CD8-positive, alpha-beta memory T cell (primary cell): ENCODE measurements at regions not wholly inside any gene's neighbourhood (a gene's known extent, or its start where the extent isn't known, plus 50 kb on each side); places are given as distances from the start of the nearest gene placed in this dataset.
"Not testable (repeated sequence)": the region's sequence is repeated elsewhere in the genome, so short reads cannot be mapped to it uniquely, and the experiment has no call there.

ENCODE experiments used
- CTCF ChIA-PET: fragments of 350-600 bp; sonication (Branson Sonifier 250); formaldehyde crosslinking; loops from one replicate; lab custom pipeline; 2021; ENCODE audit warnings: antibody characterized with exemption; lab: Charles Lee
- POLR2A ChIA-PET: fragments of 350-600 bp; sonication (Branson Sonifier 250); formaldehyde crosslinking; loops from one replicate; lab custom pipeline; 2021; ENCODE audit warnings: antibody characterized with exemption; lab: Charles Lee
- DNase-seq, 5 donors: peaks; one replicate each; pipeline versions ENCODE4 v3.0.0 to v3.0.0-alpha.2; 2020 to 2022; ENCODE audit warnings: mixed read lengths in 1 of 5
- H3K27ac ChIP-seq: one replicate; pipeline ENCODE4 v1.7.0; 2013; ENCODE audit warnings: low read depth, mild to moderate bottlenecking, low read length, moderate library complexity
- H3K27me3 ChIP-seq: 2 replicates; pipeline ENCODE4 v1.7.0; 2013; ENCODE audit warnings: low read length, mild to moderate bottlenecking; ENCODE audit not compliant: insufficient read depth, poor library complexity, severe bottlenecking
- H3K36me3 ChIP-seq: 2 replicates; pipeline ENCODE4 v1.7.0; 2013; ENCODE audit warnings: mild to moderate bottlenecking, low read length, moderate library complexity; ENCODE audit not compliant: insufficient read depth
- H3K4me1 ChIP-seq: 2 replicates; pipeline ENCODE4 v1.7.0; 2013; ENCODE audit warnings: mild to moderate bottlenecking, low read length, moderate library complexity; ENCODE audit not compliant: insufficient read depth
- H3K4me3 ChIP-seq: 2 replicates; pipeline ENCODE4 v1.7.0; 2013; ENCODE audit warnings: mild to moderate bottlenecking, low read length
- H3K9me3 ChIP-seq: 2 replicates; pipeline ENCODE4 v1.7.0; 2013; ENCODE audit warnings: mild to moderate bottlenecking, low read length
- H3K27ac Mint-ChIP-seq, 8 donors: one replicate each; pipeline ENCODE4 v1.8.0; 2020 to 2021; ENCODE audit warnings: mixed read lengths in 8 of 8, mild to moderate bottlenecking in 6 of 8, inconsistent platforms in 3 of 8, moderate library complexity in 3 of 8
- H3K27me3 Mint-ChIP-seq, 2 donors: one replicate each; pipeline ENCODE4 v1.8.0; 2020 to 2021; ENCODE audit warnings: mixed read lengths in 2 of 2, mild to moderate bottlenecking in 1 of 2, moderate library complexity in 1 of 2
- H3K36me3 Mint-ChIP-seq, 3 donors: one replicate each; pipeline ENCODE4 v1.8.0; 2020 to 2021; ENCODE audit warnings: mixed read lengths in 3 of 3, inconsistent platforms in 1 of 3, mild to moderate bottlenecking in 1 of 3
- H3K4me1 Mint-ChIP-seq, 3 donors: one replicate each; pipeline ENCODE4 v1.8.0; 2020 to 2021; ENCODE audit warnings: mixed read lengths in 3 of 3, inconsistent platforms in 1 of 3, mild to moderate bottlenecking in 1 of 3
- H3K4me3 Mint-ChIP-seq, 7 donors: one replicate each; pipeline ENCODE4 v1.8.0; 2020 to 2021; ENCODE audit warnings: mixed read lengths in 7 of 7, mild to moderate bottlenecking in 6 of 7, moderate library complexity in 4 of 7, inconsistent platforms in 2 of 7
- H3K9me3 Mint-ChIP-seq, 5 donors: one replicate each; pipeline ENCODE4 v1.8.0; 2020 to 2022; ENCODE audit warnings: mixed read lengths in 5 of 5, mild to moderate bottlenecking in 3 of 5, moderate library complexity in 2 of 5, inconsistent platforms in 1 of 5

DNA sequence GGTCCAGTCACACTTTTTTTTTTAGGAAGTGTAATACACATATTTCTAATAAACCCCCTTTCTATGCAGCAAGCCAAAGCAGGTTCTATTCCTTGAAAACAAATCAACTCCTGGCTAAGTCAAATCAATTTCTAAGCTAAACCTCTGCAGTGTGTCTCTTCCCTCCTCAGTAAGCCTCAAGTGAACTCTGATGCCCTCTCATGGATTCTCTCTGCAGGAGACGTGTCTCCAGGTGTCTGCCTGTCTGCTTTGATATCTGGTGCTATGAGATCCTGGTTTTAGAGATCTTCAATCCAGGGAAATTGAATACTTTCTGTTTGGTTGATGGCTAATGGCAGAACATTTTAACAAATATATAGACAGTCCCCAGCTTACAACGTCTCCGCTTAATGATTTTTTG, 791.7 kb downstream of the AACS start:
- H3K9me3 ChIP-seq = no peaks in the 10 kb centered on the region
- CTCF ChIA-PET = no interaction called here
- H3K4me1 Mint-ChIP-seq = no peaks in the 10 kb centered on the region

DNA sequence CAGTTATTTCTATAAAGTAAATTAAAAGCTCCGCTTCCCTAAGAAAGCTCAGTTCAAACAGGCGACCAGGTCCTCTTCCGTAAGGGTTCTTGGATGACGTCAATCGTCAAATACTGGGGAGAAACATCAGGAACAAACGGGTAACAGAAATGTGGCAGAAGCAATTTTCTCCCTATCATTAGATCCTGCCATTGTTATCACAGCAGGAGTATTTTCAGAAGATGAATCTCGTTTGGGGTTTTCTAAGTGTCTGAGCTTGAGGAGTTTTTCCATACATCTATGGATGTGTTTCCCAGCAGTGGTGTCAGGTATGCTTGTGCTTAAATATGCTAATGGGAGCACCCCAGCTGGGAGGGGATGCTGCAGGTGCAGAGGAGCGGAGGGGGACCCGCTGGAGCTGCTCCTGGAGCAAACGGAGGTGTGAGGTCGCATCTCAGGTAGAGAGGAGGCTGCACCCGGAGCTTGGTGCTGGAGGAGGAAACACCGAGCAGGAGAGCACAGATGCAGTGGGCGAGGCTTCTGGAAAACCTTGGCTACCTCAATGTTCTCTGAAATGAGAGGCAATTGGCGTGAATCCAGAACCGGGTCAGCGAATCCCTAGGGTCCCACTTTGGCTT, 795.5 kb downstream of the AACS start:
- Histone ChIP-seq H3K9me3 (no peaks in the 10 kb centered on the region), H3K36me3 (no peaks in the 10 kb centered on the region), H3K4me1 (no peaks in the 10 kb centered on the region), H3K27ac (no peak overlapping the region), H3K27me3 (no peaks in the 10 kb centered on the region), H3K4me3 (no peak overlapping the region)
- Mint-ChIP-seq H3K4me3 (no peak overlapping the region), H3K36me3 (no peaks in the 10 kb centered on the region), H3K27me3 (peaks cover 0 to 2% of the 10 kb centered on the region in 2 donors), H3K4me1 (no peaks in the 10 kb centered on the region), H3K9me3 (peaks cover 6 to 17% (median 14%) of the 10 kb centered on the region in 5 donors), H3K27ac (no peak overlapping the region)
- DNase-seq = no peak
- CTCF ChIA-PET = no interaction called here
- POLR2A ChIA-PET = no interaction called here

More for the DNA sequence above, 791.7 kb downstream of the AACS start:
- DNase-seq = no peak
- peak overlapping the region in 1 of 7 donors; percentile 14 for H3K4me3 Mint-ChIP-seq
- H3K9me3 Mint-ChIP-seq = peaks cover 2 to 17% (median 6%) of the 10 kb centered on the region in 5 donors
- H3K36me3 Mint-ChIP-seq = no peaks in the 10 kb centered on the region
- Histone ChIP-seq H3K36me3 (no peaks in the 10 kb centered on the region), H3K27me3 (no peaks in the 10 kb centered on the region), H3K27ac (no peak overlapping the region), H3K4me3 (no peak overlapping the region), H3K4me1 (no peaks in the 10 kb centered on the region)
- H3K27me3 Mint-ChIP-seq = peaks cover 0 to 2% of the 10 kb centered on the region in 2 donors
- no peak overlapping the region for H3K27ac Mint-ChIP-seq
- POLR2A ChIA-PET = no interaction called here

DNA sequence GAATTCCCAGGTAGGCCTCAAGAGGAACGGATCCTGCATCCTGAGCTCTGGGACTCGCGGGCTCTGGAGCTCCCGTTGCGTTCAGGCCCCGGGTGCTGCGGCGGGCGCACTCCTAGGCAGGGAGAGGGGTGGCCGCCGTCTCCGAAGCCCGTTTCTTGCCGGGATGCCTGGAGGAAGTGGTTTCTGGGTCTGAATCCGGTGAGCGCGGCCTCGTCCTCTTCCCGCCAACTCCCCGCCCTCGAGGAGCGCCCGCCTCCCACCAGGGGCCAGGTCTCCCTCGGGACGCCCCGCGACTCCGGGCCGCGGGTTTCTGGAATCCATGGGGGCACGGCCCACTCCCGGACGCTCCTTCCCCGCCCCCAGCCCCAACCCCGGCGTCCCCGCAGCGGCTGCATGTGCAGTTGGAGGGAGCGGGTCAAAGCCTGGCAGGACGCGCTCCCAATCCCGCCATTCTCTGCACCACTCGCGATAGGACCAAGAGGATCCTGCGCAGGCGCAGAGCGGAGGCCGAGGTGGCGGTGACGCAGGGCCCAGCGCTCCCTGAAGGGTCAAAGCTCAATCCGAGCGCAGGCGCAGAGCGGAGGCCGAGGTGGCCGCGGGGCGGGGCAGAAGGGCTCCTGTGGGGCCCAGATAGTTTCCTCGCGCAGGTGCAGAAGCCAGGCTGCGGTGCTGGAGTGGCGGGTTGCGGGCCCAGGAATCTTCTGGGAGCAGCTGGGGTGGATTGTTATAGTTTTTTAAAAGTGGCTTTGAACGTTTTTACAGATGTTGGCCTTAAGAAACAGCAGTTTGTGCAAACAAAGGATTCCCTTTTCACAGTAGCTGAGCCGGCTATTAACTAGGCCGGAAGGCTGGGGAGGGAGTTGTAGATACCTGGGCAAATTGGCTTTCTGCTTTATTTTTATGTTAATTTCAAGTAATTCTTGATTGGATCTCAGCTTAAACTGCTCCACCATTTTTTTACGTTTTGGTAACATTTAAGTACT, 796.4 kb downstream of the AACS start:
- no peak overlapping the region for H3K27ac ChIP-seq
- no peaks in the 10 kb centered on the region for H3K4me1 ChIP-seq
- H3K4me3 ChIP-seq = no peak overlapping the region
- POLR2A ChIA-PET = no interaction called here
- no peak for DNase-seq
- CTCF ChIA-PET = no interaction called here
- no peaks in the 10 kb centered on the region for H3K27me3 ChIP-seq
- H3K36me3 ChIP-seq = no peaks in the 10 kb centered on the region
- Mint-ChIP-seq H3K4me3 (no peak overlapping the region), H3K4me1 (no peaks in the 10 kb centered on the region), H3K27ac (no peak overlapping the region), H3K36me3 (no peaks in the 10 kb centered on the region), H3K9me3 (peaks cover 6 to 17% (median 14%) of the 10 kb centered on the region in 5 donors), H3K27me3 (peaks cover 0 to 2% of the 10 kb centered on the region in 2 donors)
- H3K9me3 ChIP-seq = no peaks in the 10 kb centered on the region

DNA sequence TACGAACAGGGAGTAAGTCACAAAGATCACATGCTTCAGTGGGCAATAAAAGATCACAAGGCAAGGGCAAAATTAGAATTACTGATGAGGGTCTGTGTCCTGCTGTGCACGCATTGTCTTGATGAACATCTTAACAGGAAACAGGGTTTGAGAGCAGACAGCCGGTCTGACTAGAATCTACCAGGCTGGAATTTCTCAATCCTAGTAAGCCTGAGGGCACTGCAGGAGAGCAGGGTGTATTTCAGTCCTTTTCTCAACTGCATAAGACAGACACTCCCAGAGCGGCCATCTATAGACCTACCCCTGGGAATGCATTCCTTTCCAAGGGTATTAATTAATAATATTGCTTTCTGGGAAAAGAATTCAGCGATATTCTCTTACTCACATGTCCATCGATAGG, 800.0 kb downstream of the AACS start:
- H3K4me1 Mint-ChIP-seq, H3K4me1 ChIP-seq, H3K36me3 ChIP-seq, CTCF ChIA-PET, DNase-seq, H3K4me3 Mint-ChIP-seq, H3K27me3 ChIP-seq, H3K27ac ChIP-seq, H3K4me3 ChIP-seq, H3K27ac Mint-ChIP-seq, H3K27me3 Mint-ChIP-seq, H3K9me3 ChIP-seq, POLR2A ChIA-PET, H3K36me3 Mint-ChIP-seq: not testable (repeated sequence)
- peaks cover 4 to 14% (median 9%) of the 10 kb centered on the region in 5 donors for H3K9me3 Mint-ChIP-seq

DNA sequence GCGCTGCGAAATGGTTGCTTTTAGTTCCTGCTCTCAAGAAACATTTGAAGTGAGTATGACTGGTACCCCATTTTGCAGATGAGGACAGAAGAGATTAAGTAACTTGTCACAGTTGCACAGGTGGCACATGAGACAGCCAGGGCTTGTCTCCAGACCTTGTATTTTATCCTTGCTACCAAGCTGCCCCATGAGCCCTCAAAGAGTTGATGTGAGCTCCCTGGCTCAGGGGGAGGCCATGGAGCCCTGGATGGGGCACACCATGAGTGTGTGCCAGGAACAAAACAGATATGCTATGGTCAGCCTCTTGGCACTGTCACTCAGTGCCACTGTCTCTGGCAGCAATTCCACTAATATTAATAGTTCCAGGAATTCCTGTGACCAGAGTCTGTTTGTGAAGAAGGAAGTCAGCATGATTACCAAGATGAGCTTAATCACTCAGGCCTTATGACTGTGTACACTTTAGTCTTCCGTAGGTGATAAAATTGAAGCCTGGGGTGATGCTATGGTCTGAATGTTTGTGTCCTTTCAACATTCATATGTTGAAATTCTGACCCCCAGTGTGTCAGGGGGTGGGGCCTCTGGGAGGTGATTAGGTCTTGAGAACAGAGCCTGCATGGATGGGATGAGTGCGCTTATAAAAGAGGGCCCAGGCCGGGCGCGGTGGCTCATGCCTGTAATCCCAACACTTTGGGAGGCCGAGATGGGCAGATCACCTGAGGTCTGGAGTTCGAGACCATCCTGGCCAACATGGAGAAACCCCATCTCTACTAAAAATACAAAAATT, 806.8 kb downstream of the AACS start:
- Histone ChIP-seq H3K27me3 (no peaks in the 10 kb centered on the region), H3K36me3 (no peaks in the 10 kb centered on the region), H3K9me3 (no peaks in the 10 kb centered on the region), H3K4me1 (no peaks in the 10 kb centered on the region), H3K4me3 (no peak overlapping the region), H3K27ac (no peak overlapping the region)
- ChIA-PET POLR2A (no interaction called here), CTCF (no interaction called here)
- Mint-ChIP-seq H3K4me1 (no peaks in the 10 kb centered on the region), H3K4me3 (no peak overlapping the region), H3K27me3 (peaks cover 0 to 4% of the 10 kb centered on the region in 2 donors), H3K27ac (no peak overlapping the region), H3K9me3 (peaks cover 0 to 7% (median 0%) of the 10 kb centered on the region in 5 donors), H3K36me3 (no peaks in the 10 kb centered on the region)
- DNase-seq = no peak

DNA sequence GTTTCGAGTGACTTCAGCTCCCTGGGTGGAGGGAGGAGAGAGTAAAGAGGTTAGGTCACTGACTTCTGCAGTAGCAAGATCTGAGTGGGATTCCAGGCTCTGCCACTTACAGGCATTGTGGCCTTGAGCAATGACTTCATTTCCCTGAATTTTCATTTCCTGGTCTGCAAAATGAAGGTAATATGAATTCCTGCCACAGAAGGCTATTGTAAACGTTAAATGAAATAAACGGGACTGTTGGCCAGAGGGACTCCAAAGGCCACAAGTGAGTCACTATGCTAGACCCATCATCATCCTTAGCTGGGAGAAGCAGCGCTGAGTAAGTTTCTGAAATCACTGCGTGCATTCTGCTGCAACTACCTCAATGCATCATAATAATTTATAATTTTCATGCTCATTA, 807.8 kb downstream of the AACS start:
- Histone ChIP-seq H3K27ac (no peak overlapping the region), H3K27me3 (no peaks in the 10 kb centered on the region), H3K4me3 (no peak overlapping the region), H3K9me3 (no peaks in the 10 kb centered on the region), H3K36me3 (no peaks in the 10 kb centered on the region), H3K4me1 (no peaks in the 10 kb centered on the region)
- Mint-ChIP-seq H3K27me3 (peaks cover 0 to 4% of the 10 kb centered on the region in 2 donors), H3K4me3 (no peak overlapping the region), H3K36me3 (no peaks in the 10 kb centered on the region), H3K4me1 (no peaks in the 10 kb centered on the region), H3K27ac (no peak overlapping the region), H3K9me3 (peaks cover 0 to 5% (median 0%) of the 10 kb centered on the region in 5 donors)
- no peak for DNase-seq
- ChIA-PET CTCF (no interaction called here), POLR2A (no interaction called here)

DNA sequence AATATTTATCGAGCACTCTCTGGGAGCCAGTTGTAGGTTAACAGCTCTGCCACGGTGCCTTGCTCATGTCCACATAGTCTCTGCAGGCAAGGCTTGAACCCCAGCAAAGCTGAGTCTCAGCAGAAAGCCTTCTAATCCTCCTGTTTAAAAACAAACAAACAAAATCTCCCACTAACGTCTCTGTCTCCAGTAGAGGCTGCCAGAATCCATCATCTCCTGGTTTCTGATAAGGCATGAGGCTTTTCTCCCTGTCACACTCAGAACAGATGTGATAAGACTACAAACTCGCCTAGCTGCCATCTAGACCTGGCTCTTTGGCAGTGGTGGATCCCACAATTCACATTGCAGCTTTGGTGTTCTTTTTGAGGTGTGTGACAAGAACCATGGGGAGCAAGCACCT, 813.2 kb downstream of the AACS start:
- H3K4me3 Mint-ChIP-seq = no peak overlapping the region
- H3K27me3 Mint-ChIP-seq = peaks cover 0 to under 1% of the 10 kb centered on the region in 2 donors
- no peaks in the 10 kb centered on the region for H3K36me3 Mint-ChIP-seq
- Histone ChIP-seq H3K4me3 (no peak overlapping the region), H3K27ac (no peak overlapping the region), H3K9me3 (no peaks in the 10 kb centered on the region), H3K36me3 (no peaks in the 10 kb centered on the region), H3K27me3 (no peaks in the 10 kb centered on the region), H3K4me1 (no peaks in the 10 kb centered on the region)
- no peak overlapping the region for H3K27ac Mint-ChIP-seq
- H3K9me3 Mint-ChIP-seq = peaks cover 0 to 7% (median 2%) of the 10 kb centered on the region in 5 donors
- ChIA-PET POLR2A (no interaction called here), CTCF (no interaction called here)
- no peaks in the 10 kb centered on the region for H3K4me1 Mint-ChIP-seq
- no peak for DNase-seq

DNA sequence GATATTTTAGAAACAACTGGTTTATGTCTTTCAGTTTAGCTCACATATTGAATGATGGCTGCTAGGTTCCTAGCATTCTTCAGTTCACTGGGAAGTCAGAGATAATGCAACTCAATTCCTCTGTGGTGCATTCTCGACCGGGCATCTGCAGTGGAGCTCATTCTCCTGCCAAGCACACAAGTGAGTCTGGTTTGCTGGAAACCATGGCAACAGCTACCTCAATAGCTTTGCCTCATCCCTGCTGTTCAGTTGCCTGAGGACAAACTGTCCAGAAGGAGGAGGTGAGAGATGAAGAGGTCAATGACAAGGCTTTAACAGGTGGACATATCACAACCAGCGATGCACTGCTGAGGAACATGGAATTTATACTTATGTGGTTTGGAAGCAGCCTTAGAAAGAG, 816.9 kb downstream of the AACS start:
- ChIA-PET CTCF (no interaction called here), POLR2A (no interaction called here)
- no peaks in the 10 kb centered on the region for H3K36me3 Mint-ChIP-seq
- Histone ChIP-seq H3K4me1 (no peaks in the 10 kb centered on the region), H3K36me3 (no peaks in the 10 kb centered on the region), H3K27me3 (no peaks in the 10 kb centered on the region), H3K9me3 (no peaks in the 10 kb centered on the region), H3K4me3 (no peak overlapping the region), H3K27ac (no peak overlapping the region)
- no peak overlapping the region for H3K27ac Mint-ChIP-seq
- no peak overlapping the region for H3K4me3 Mint-ChIP-seq
- peaks cover 0 to 7% (median 5%) of the 10 kb centered on the region in 5 donors for H3K9me3 Mint-ChIP-seq
- no peaks in the 10 kb centered on the region for H3K4me1 Mint-ChIP-seq
- no peaks in the 10 kb centered on the region for H3K27me3 Mint-ChIP-seq
- DNase-seq = no peak
